GM23338 (cell line): ENCODE measurements at regions not wholly inside any gene's neighbourhood (a gene's known extent, or its start where the extent isn't known, plus 50 kb on each side); places are given as distances from the start of the nearest gene placed in this dataset.

Experiments
- ATAC-seq: fragments of 200-7000 bp; cut with Tn5 transposase; 3 replicates; pipeline ENCODE4 v1.9.1; 2020
- DNase-seq: peaks from one replicate; pipeline ENCODE4 v3.0.0-alpha.2; 2015; ENCODE audit warnings: low spot score
- H2AFZ ChIP-seq: fragments of 200-600 bp; sonication (generic); 2 replicates; pipeline ENCODE4 v1.8.0; 2016; ENCODE audit warnings: antibody characterized with exemption, mild to moderate bottlenecking, moderate library complexity
- H3F3A ChIP-seq: fragments of 200-600 bp; sonication (generic); replicated peaks from 2 replicates; pipeline ENCODE4 v1.8.0; 2017; ENCODE audit warnings: antibody characterized with exemption, mixed run types, low read depth
- H3K27ac ChIP-seq: fragments of 200-600 bp; sonication (generic); 2 replicates; pipeline ENCODE4 v1.6.1; 2016; ENCODE audit warnings: low read depth
- H3K27me3 ChIP-seq: fragments of 200-600 bp; sonication (generic); 2 replicates; pipeline ENCODE4 v1.8.0; 2016; ENCODE audit warnings: mild to moderate bottlenecking, mixed run types, moderate library complexity; ENCODE audit not compliant: insufficient read depth
- H3K36me3 ChIP-seq: fragments of 200-600 bp; sonication (generic); 2 replicates; pipeline ENCODE4 v1.8.0; 2016; ENCODE audit warnings: mild to moderate bottlenecking; ENCODE audit not compliant: insufficient read depth
- H3K4me1 ChIP-seq: fragments of 200-600 bp; sonication (generic); 2 replicates; pipeline ENCODE4 v1.8.0; 2016; ENCODE audit warnings: mild to moderate bottlenecking, moderate library complexity; ENCODE audit not compliant: insufficient read depth
- H3K4me2 ChIP-seq: fragments of 200-600 bp; sonication (generic); 2 replicates; pipeline ENCODE4 v1.7.1; 2017; ENCODE audit warnings: mixed run types
- H3K4me3 ChIP-seq: fragments of 200-600 bp; sonication (generic); 2 replicates; pipeline ENCODE4 v1.6.1; 2016; ENCODE audit warnings: mixed run types
- H3K79me2 ChIP-seq: fragments of 200-600 bp; sonication (generic); replicated peaks from 2 replicates; pipeline ENCODE4 v1.8.0; 2017; ENCODE audit warnings: mild to moderate bottlenecking; ENCODE audit not compliant: insufficient read depth
- H3K9me2 ChIP-seq: fragments of 200-600 bp; sonication (generic); 2 replicates; pipeline ENCODE4 v1.8.0; 2017; ENCODE audit not compliant: insufficient read depth
- H4K20me1 ChIP-seq: fragments of 200-600 bp; sonication (generic); replicated peaks from 2 replicates; pipeline ENCODE4 v1.8.0; 2017; ENCODE audit warnings: mild to moderate bottlenecking; ENCODE audit not compliant: insufficient read depth
- H3K27ac Mint-ChIP-seq: 2 replicates; pipeline ENCODE4 v1.8.0; 2020; ENCODE audit warnings: inconsistent platforms, mild to moderate bottlenecking, moderate library complexity, mixed read lengths
- H3K27me3 Mint-ChIP-seq: 3 replicates; pipeline ENCODE4 v1.8.0; 2022; ENCODE audit warnings: low read depth, mild to moderate bottlenecking, moderate library complexity, mixed read lengths, inconsistent platforms; ENCODE audit not compliant: insufficient read depth, poor library complexity
- H3K36me3 Mint-ChIP-seq: 3 replicates; pipeline ENCODE4 v1.8.0; 2021; ENCODE audit warnings: low read depth, mild to moderate bottlenecking, inconsistent platforms, moderate library complexity, mixed read lengths
- H3K4me1 Mint-ChIP-seq: 3 replicates; pipeline ENCODE4 v1.8.0; 2020; ENCODE audit warnings: mild to moderate bottlenecking, inconsistent platforms, mixed read lengths
- H3K4me3 Mint-ChIP-seq: 3 replicates; pipeline ENCODE4 v1.8.0; 2021; ENCODE audit warnings: moderate library complexity, mild to moderate bottlenecking, inconsistent platforms, mixed read lengths
- H3K9me3 Mint-ChIP-seq: 3 replicates; pipeline ENCODE4 v1.8.0; 2020; ENCODE audit warnings: moderate library complexity, mild to moderate bottlenecking, inconsistent platforms, mixed read lengths
- CREB1 ChIP-seq: fragments of 250-450 bp; sonication (Bioruptor Pico); IDR thresholded peaks from 2 replicates; pipeline ENCODE4 v1.5.0; 2020; ENCODE audit warnings: low read depth, mild to moderate bottlenecking, moderate library complexity
- EZH2phosphoT487 ChIP-seq: fragments of 200-600 bp; sonication (generic); IDR thresholded peaks from one replicate; pipeline ENCODE4 v1.8.1; 2018; ENCODE audit warnings: antibody characterized with exemption; ENCODE audit not compliant: unreplicated experiment
- NANOG ChIP-seq: IDR thresholded peaks from 2 replicates; pipeline ENCODE4 v1.6.1; 2016; ENCODE audit warnings: antibody characterized with exemption, borderline replicate concordance
- POLR2AphosphoS5 ChIP-seq: IDR thresholded peaks from 2 replicates; pipeline ENCODE4 v1.6.1; 2016; ENCODE audit warnings: antibody characterized with exemption, low read depth
- ZNF331 ChIP-seq: fragments of 250-450 bp; sonication (Bioruptor Pico); IDR thresholded peaks from 2 replicates; pipeline ENCODE4 v1.5.0; 2020; ENCODE audit warnings: low read depth, mild to moderate bottlenecking, moderate library complexity
- TF ChIP-seq, protein P1 (sequence below): fragments of 250-450 bp; sonication (Bioruptor Pico); IDR thresholded peaks from 2 replicates; pipeline ENCODE4 v1.5.0; 2020; ENCODE audit warnings: mild to moderate bottlenecking, moderate library complexity
- TF ChIP-seq, protein P2 (sequence below): IDR thresholded peaks from one replicate; pipeline ENCODE4 v1.6.1; 2018; ENCODE audit warnings: antibody characterized with exemption; ENCODE audit not compliant: unreplicated experiment
- TF ChIP-seq, protein P3 (sequence below), 2 experiments: fragments of 200-600 bp in 1 of 2; sonication (generic) in 1 of 2; conservative IDR thresholded peaks; 2 replicates each; pipeline versions ENCODE4 v1.5.1 to v1.6.1; 2016 to 2017; ENCODE audit warnings: antibody characterized with exemption in 2 of 2, low read depth in 2 of 2, mild to moderate bottlenecking in 2 of 2, moderate library complexity in 1 of 2

DNA sequence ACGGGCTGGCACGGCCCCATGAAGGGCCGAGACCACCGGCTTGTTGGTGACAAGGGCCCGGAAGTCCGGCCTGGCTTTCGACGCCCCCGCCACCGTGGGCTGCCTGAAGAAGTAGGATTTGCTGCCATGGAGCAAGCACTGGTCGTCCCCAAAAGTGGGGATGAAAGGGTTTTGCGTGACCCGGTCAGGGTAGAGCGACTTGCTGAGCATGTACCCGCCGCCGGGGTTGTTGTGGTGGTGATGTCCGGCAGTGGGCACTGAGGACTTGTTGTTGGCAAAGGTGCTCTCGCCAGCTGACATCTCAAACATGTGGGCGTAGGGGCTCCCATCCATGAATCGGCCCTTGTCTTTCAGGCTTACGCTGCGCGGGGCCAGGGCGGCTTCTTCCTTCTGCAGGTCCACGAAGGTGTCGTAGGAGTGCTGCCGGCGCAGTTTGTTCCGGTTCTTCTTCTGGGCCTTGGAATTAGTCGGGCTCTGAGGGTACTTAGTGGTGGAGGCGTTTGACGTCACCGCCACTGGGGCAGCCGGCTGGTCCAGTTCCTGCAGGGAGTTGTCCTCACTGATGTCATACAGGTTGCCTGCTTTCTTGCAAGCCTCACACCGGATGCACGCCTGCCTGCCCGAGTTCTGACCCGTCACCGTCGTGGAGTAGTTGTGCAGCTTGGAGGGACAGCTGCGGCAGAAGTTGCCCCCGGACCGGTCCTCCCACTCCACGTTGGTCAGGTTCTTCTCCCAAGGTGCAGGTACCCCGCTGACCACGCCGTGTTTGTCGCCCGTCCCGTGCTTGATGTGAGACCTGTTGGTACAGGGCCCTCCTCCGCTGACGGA, 366.6 kb downstream of the EMP1 start:
- TF ChIP-seq, protein P1, sequence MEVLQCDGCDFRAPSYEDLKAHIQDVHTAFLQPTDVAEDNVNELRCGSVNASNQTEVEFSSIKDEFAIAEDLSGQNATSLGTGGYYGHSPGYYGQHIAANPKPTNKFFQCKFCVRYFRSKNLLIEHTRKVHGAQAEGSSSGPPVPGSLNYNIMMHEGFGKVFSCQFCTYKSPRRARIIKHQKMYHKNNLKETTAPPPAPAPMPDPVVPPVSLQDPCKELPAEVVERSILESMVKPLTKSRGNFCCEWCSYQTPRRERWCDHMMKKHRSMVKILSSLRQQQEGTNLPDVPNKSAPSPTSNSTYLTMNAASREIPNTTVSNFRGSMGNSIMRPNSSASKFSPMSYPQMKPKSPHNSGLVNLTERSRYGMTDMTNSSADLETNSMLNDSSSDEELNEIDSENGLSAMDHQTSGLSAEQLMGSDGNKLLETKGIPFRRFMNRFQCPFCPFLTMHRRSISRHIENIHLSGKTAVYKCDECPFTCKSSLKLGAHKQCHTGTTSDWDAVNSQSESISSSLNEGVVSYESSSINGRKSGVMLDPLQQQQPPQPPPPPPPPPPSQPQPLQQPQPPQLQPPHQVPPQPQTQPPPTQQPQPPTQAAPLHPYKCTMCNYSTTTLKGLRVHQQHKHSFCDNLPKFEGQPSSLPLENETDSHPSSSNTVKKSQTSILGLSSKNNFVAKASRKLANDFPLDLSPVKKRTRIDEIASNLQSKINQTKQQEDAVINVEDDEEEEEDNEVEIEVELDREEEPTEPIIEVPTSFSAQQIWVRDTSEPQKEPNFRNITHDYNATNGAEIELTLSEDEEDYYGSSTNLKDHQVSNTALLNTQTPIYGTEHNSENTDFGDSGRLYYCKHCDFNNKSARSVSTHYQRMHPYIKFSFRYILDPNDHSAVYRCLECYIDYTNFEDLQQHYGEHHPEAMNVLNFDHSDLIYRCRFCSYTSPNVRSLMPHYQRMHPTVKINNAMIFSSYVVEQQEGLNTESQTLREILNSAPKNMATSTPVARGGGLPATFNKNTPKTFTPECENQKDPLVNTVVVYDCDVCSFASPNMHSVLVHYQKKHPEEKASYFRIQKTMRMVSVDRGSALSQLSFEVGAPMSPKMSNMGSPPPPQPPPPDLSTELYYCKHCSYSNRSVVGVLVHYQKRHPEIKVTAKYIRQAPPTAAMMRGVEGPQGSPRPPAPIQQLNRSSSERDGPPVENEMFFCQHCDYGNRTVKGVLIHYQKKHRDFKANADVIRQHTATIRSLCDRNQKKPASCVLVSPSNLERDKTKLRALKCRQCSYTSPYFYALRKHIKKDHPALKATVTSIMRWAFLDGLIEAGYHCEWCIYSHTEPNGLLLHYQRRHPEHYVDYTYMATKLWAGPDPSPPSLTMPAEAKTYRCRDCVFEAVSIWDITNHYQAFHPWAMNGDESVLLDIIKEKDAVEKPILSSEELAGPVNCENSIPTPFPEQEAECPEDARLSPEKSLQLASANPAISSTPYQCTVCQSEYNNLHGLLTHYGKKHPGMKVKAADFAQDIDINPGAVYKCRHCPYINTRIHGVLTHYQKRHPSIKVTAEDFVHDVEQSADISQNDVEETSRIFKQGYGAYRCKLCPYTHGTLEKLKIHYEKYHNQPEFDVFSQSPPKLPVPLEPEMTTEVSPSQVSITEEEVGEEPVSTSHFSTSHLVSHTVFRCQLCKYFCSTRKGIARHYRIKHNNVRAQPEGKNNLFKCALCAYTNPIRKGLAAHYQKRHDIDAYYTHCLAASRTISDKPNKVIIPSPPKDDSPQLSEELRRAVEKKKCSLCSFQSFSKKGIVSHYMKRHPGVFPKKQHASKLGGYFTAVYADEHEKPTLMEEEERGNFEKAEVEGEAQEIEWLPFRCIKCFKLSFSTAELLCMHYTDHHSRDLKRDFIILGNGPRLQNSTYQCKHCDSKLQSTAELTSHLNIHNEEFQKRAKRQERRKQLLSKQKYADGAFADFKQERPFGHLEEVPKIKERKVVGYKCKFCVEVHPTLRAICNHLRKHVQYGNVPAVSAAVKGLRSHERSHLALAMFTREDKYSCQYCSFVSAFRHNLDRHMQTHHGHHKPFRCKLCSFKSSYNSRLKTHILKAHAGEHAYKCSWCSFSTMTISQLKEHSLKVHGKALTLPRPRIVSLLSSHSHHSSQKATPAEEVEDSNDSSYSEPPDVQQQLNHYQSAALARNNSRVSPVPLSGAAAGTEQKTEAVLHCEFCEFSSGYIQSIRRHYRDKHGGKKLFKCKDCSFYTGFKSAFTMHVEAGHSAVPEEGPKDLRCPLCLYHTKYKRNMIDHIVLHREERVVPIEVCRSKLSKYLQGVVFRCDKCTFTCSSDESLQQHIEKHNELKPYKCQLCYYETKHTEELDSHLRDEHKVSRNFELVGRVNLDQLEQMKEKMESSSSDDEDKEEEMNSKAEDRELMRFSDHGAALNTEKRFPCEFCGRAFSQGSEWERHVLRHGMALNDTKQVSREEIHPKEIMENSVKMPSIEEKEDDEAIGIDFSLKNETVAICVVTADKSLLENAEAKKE (CRISPR knock-in tag), result no peak
- TF ChIP-seq EZH2phosphoT487, result no peak
- no peaks in the 10 kb centered on the region for H3K4me1 ChIP-seq
- Mint-ChIP-seq H3K9me3 (peaks cover 2% of the 10 kb centered on the region; the same call in 1 of the 3 replicates), H3K4me3 (no peak overlapping the region), H3K4me1 (no peaks in the 10 kb centered on the region), H3K36me3 (peaks cover 11% of the 10 kb centered on the region), H3K27ac (no peak overlapping the region), H3K27me3 (peaks cover 2% of the 10 kb centered on the region)
- H3K36me3 ChIP-seq, result no peaks in the 10 kb centered on the region
- no peaks in the 10 kb centered on the region for H3K79me2 ChIP-seq
- no peak overlapping the region for H3K4me3 ChIP-seq
- no peaks in the 10 kb centered on the region for H3F3A ChIP-seq
- no peak overlapping the region for H3K27ac ChIP-seq
- H4K20me1 ChIP-seq, result no peaks in the 10 kb centered on the region
- DNase-seq, result no peak
- H3K9me2 ChIP-seq, result no peaks in the 10 kb centered on the region; the same call in 1 of the 2 replicates
- no peaks in the 10 kb centered on the region for H3K27me3 ChIP-seq
- no peak overlapping the region for H2AFZ ChIP-seq
- ATAC-seq, result no peak
- no peak overlapping the region for H3K4me2 ChIP-seq

DNA sequence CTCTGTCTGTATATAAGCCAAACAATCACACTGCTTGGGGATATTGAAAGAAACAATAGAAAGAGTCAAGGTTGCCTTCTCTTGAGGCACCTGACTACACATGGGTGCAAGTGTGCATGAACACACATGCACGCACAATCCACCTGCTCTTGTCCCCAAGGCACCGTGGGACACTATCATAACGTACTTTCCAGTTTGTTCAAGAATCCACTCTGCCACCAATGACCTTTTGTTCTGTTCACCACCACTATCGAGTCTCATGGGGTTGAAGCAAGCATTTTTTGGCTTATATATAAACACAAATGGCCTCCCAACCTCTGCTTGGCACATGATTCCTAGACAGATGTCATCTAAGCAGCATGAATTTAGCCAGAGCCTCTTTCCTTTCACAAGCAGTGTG, 365.4 kb downstream of the EMP1 start:
- Mint-ChIP-seq H3K4me3 (no peak overlapping the region), H3K27me3 (peaks cover 2% of the 10 kb centered on the region), H3K27ac (no peak overlapping the region), H3K4me1 (no peaks in the 10 kb centered on the region), H3K36me3 (peaks cover 11% of the 10 kb centered on the region), H3K9me3 (peaks cover 2% of the 10 kb centered on the region; the same call in 1 of the 3 replicates)
- Histone ChIP-seq H3K4me2 (no peak overlapping the region), H4K20me1 (no peaks in the 10 kb centered on the region), H3K4me3 (no peak overlapping the region), H3K27me3 (no peaks in the 10 kb centered on the region), H3K4me1 (no peaks in the 10 kb centered on the region), H3K36me3 (no peaks in the 10 kb centered on the region), H2AFZ (no peak overlapping the region), H3F3A (no peaks in the 10 kb centered on the region), H3K27ac (no peak overlapping the region), H3K9me2 (no peaks in the 10 kb centered on the region; the same call in 1 of the 2 replicates), H3K79me2 (no peaks in the 10 kb centered on the region)
- no peak for ATAC-seq
- TF ChIP-seq POLR2AphosphoS5 (no peak), CREB1 (CRISPR knock-in tag) (no peak), ZNF331 (CRISPR knock-in tag) (no peak), NANOG (no peak)
- TF ChIP-seq, protein P2, sequence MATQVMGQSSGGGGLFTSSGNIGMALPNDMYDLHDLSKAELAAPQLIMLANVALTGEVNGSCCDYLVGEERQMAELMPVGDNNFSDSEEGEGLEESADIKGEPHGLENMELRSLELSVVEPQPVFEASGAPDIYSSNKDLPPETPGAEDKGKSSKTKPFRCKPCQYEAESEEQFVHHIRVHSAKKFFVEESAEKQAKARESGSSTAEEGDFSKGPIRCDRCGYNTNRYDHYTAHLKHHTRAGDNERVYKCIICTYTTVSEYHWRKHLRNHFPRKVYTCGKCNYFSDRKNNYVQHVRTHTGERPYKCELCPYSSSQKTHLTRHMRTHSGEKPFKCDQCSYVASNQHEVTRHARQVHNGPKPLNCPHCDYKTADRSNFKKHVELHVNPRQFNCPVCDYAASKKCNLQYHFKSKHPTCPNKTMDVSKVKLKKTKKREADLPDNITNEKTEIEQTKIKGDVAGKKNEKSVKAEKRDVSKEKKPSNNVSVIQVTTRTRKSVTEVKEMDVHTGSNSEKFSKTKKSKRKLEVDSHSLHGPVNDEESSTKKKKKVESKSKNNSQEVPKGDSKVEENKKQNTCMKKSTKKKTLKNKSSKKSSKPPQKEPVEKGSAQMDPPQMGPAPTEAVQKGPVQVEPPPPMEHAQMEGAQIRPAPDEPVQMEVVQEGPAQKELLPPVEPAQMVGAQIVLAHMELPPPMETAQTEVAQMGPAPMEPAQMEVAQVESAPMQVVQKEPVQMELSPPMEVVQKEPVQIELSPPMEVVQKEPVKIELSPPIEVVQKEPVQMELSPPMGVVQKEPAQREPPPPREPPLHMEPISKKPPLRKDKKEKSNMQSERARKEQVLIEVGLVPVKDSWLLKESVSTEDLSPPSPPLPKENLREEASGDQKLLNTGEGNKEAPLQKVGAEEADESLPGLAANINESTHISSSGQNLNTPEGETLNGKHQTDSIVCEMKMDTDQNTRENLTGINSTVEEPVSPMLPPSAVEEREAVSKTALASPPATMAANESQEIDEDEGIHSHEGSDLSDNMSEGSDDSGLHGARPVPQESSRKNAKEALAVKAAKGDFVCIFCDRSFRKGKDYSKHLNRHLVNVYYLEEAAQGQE, result no peak
- TF ChIP-seq, protein P3, sequence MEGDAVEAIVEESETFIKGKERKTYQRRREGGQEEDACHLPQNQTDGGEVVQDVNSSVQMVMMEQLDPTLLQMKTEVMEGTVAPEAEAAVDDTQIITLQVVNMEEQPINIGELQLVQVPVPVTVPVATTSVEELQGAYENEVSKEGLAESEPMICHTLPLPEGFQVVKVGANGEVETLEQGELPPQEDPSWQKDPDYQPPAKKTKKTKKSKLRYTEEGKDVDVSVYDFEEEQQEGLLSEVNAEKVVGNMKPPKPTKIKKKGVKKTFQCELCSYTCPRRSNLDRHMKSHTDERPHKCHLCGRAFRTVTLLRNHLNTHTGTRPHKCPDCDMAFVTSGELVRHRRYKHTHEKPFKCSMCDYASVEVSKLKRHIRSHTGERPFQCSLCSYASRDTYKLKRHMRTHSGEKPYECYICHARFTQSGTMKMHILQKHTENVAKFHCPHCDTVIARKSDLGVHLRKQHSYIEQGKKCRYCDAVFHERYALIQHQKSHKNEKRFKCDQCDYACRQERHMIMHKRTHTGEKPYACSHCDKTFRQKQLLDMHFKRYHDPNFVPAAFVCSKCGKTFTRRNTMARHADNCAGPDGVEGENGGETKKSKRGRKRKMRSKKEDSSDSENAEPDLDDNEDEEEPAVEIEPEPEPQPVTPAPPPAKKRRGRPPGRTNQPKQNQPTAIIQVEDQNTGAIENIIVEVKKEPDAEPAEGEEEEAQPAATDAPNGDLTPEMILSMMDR (conservative IDR thresholded peaks at IDR 0.05; ENCODE audit: low read depth in 2 of 2), result no peak
- no peak for DNase-seq
